ENCODE measurements at regions not wholly inside any gene's neighbourhood (a gene's known extent, or its start where the extent isn't known, plus 50 kb on each side); places are given as distances from the start of the nearest gene placed in this dataset.

- TF ChIP-seq, protein P1, sequence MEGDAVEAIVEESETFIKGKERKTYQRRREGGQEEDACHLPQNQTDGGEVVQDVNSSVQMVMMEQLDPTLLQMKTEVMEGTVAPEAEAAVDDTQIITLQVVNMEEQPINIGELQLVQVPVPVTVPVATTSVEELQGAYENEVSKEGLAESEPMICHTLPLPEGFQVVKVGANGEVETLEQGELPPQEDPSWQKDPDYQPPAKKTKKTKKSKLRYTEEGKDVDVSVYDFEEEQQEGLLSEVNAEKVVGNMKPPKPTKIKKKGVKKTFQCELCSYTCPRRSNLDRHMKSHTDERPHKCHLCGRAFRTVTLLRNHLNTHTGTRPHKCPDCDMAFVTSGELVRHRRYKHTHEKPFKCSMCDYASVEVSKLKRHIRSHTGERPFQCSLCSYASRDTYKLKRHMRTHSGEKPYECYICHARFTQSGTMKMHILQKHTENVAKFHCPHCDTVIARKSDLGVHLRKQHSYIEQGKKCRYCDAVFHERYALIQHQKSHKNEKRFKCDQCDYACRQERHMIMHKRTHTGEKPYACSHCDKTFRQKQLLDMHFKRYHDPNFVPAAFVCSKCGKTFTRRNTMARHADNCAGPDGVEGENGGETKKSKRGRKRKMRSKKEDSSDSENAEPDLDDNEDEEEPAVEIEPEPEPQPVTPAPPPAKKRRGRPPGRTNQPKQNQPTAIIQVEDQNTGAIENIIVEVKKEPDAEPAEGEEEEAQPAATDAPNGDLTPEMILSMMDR (IDR thresholded peaks at IDR 0.05) = no peak
- TF ChIP-seq EZH2 (IDR thresholded peaks at IDR 0.05) = no peak
- no peak for TF ChIP-seq EZH2phosphoT487 (IDR thresholded peaks at IDR 0.05)
These were observed 76.2 kb upstream of the TMEM168 start for GRCh38 chr7:112866424-112866823.
